Activated naive CD8-positive, alpha-beta T cell treated with anti-CD3 and anti-CD28 coated beads, Interleukin-2, amount 10 ng/mL, durations not matched to agents 7 days and 5 days (primary cell): ENCODE measurements at regions not wholly inside any gene's neighbourhood (a gene's known extent, or its start where the extent isn't known, plus 50 kb on each side); places are given as distances from the start of the nearest gene placed in this dataset.

Experiments
- ATAC-seq: fragments of 150-1000 bp; cut with Tn5 transposase; one replicate; pipeline ENCODE4 v1.10.0; 2021; ENCODE audit warnings: low read depth, moderate library complexity
- POLR2A ChIA-PET: fragments of 350-600 bp; sonication (Branson Sonifier 250); formaldehyde crosslinking; loops from one replicate; lab custom pipeline; 2021; ENCODE audit warnings: antibody characterized with exemption; lab: Charles Lee
- DNase-seq: peaks from one replicate; pipeline ENCODE4 v3.0.0; 2021
- H3K27ac Mint-ChIP-seq: one replicate; pipeline ENCODE4 v1.8.0; 2022; ENCODE audit warnings: mild to moderate bottlenecking, mixed read lengths
- H3K27me3 Mint-ChIP-seq: one replicate; pipeline ENCODE4 v1.8.0; 2022; ENCODE audit warnings: mild to moderate bottlenecking, moderate library complexity, mixed read lengths
- H3K36me3 Mint-ChIP-seq: one replicate; pipeline ENCODE4 v1.8.0; 2021; ENCODE audit warnings: mild to moderate bottlenecking, mixed read lengths
- H3K4me1 Mint-ChIP-seq: one replicate; pipeline ENCODE4 v1.8.0; 2021; ENCODE audit warnings: mixed read lengths
- H3K4me3 Mint-ChIP-seq: one replicate; pipeline ENCODE4 v1.8.0; 2022; ENCODE audit warnings: mild to moderate bottlenecking, moderate library complexity, mixed read lengths
- H3K9me3 Mint-ChIP-seq: one replicate; pipeline ENCODE4 v1.8.0; 2021; ENCODE audit warnings: mixed read lengths

DNA sequence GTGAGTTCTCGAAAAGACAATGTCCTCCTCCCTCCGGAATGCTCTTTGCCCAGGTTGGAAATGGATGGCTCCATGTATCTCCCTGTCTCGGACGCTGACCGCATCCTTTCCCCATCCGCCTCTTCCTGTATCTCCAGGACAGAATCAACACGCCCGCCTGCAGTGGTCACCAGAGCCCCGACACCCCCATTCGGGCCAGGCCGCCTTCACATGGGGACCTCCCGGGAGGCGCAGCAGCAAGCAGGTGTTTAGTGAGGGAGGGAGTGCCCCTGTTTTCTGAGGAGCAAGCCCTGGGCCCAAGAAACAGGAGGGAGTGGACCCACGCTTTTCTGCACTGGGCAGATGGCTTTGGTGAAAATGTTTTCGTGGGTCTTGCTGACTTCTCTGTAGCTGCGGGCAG is 83.5 kb upstream of the TTC34 start:
- ATAC-seq (no peak), DNase-seq (no peak)
- Mint-ChIP-seq H3K4me3 (no peak overlapping the region), H3K4me1 (no peaks in the 10 kb centered on the region), H3K27ac (no peak overlapping the region), H3K36me3 (no peaks in the 10 kb centered on the region), H3K27me3 (peaks cover 5% of the 10 kb centered on the region), H3K9me3 (no peaks in the 10 kb centered on the region)
- POLR2A ChIA-PET: no interaction called here

DNA sequence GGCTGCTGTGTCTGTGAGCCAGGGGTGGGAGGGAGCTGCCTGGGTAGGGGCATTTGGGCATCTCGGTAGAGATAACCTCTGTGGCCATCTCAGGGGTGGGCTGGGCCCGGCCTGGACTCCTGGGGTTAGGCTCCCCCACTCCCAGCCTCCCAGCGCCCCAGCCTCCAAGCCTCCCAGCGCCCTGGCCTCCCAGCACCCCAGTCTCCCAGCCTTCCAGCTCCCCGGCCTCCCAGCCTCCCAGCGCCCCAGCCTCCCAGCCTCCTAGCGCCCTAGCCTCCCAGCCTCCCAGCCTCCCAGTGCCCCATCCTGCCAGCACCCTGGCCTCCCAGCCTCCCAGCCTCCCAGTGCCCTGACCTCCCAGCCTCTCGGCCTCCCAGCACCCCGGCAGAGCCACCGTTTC is 85.1 kb upstream of the TTC34 start:
- Mint-ChIP-seq H3K27me3 (peaks cover 5% of the 10 kb centered on the region), H3K4me1 (no peaks in the 10 kb centered on the region), H3K4me3 (no peak overlapping the region), H3K27ac (no peak overlapping the region), H3K9me3 (no peaks in the 10 kb centered on the region), H3K36me3 (no peaks in the 10 kb centered on the region)
- POLR2A ChIA-PET: no interaction called here
- DNase-seq (no peak), ATAC-seq (no peak)

DNA sequence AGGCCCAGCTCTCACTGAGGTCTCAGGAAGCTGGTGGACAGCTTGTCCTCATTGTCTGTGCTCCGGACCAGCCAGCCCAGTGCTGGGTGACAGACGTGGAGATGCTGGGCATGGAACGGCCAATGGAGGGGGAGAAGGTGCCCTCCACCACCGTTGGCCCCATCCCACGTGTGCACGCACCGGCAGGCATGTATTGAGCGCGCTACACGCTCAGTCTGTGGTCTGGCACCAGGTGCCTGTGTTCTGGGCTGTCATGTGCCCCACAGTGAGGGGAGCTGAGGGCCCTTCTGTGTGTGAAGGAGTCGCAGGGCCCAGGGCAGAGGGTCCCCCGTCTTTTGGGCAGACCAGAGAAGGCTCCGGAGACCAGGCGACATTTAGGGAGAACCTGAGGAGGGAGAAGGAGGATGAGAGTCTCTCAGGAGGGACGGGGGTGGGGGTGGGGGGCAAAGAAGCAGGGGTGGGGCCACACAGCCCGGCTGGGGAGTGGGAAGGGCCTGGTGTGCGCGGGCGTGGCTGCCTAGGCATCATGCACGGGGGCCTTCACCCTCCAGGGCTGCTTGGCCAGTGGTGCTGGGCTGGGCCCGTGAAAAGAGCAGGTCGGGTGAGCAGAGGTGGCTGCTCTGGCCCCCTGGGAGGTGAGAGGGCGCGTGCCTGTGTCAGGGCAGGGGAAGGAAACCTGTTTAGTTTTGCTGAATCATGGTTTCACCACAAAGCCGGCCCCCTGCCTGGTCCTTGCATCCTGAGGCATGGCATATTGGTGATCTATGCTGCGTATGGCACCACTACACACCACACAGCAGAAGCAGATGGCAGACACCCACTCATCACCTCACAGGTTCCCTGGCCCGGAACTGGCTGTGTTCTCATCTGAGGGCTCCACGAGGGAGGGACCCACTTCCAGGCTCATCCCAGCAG is 86.7 kb upstream of the TTC34 start:
- ATAC-seq (no peak), DNase-seq (no peak)
- POLR2A ChIA-PET: no interaction called here
- no peak overlapping the region for H3K4me3 Mint-ChIP-seq
- H3K9me3 Mint-ChIP-seq: no peaks in the 10 kb centered on the region
- no peaks in the 10 kb centered on the region for H3K4me1 Mint-ChIP-seq
- H3K27me3 Mint-ChIP-seq: peaks cover 5% of the 10 kb centered on the region
- H3K27ac Mint-ChIP-seq: no peak overlapping the region
- no peaks in the 10 kb centered on the region for H3K36me3 Mint-ChIP-seq

DNA sequence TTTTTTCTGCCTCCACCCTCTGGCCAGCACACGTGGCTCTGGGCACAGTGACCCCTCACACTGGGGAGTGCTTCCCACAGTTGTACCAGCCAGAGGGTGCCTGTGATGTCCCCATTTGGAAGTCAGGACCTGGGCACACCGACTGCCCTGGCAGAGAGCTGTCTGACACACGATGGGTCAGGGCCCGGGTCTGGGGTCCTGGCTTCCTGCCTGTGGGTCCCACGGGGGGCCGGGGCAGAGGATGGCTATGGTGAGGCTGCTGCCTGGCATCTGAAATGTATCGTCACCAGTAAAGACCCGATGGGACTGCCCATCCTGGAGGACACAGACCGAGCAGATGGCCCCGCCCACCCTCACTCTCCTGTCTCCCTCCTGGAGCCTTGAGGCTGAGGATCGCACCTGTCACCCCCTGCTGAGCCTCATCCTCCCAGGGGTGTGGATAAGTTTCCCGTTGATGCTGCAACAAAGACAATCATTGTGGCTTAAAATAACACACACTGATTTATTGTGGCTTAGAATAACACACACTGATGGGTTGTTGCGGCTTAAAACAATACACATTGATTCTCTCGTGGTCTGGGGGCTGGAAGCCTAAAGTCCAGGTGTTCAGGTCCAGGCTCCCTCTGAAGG is 88.8 kb upstream of the TTC34 start:
- Mint-ChIP-seq H3K27ac (no peak overlapping the region), H3K4me1 (no peaks in the 10 kb centered on the region), H3K9me3 (no peaks in the 10 kb centered on the region), H3K36me3 (no peaks in the 10 kb centered on the region), H3K27me3 (peaks cover 5% of the 10 kb centered on the region), H3K4me3 (no peak overlapping the region)
- ATAC-seq (no peak), DNase-seq (no peak)
- POLR2A ChIA-PET: no interaction called here

DNA sequence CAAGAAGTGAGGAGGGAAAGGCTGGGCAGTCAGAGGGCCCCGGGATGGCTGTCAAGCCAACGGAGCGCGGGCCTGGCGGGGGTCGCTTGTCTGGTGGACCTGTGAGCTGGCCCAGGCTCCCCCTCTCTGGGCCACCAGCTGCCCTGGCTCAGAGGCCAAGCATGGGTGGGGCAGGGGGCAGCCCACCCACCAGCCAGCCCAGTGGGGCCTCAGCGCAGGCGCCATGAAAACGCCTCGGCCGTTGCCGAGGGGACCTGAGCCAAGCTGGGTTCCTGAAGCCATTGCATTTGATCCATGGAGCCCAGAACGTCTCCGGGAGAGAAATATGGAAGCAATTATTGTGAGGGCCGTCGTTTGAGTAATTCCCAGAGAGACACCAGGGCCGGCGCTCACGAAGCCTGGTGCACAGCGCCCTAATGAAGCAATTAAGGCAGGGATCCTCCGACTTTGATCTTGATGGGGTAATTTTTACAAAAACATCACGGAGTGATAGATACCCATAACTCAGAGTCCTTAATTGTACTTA is 90.5 kb upstream of the TTC34 start:
- POLR2A ChIA-PET: no interaction called here
- Mint-ChIP-seq H3K4me3 (no peak overlapping the region), H3K36me3 (no peaks in the 10 kb centered on the region), H3K9me3 (peaks cover 5% of the 10 kb centered on the region), H3K4me1 (no peaks in the 10 kb centered on the region), H3K27me3 (peaks cover 5% of the 10 kb centered on the region), H3K27ac (no peak overlapping the region)
- ATAC-seq (no peak), DNase-seq (no peak)

DNA sequence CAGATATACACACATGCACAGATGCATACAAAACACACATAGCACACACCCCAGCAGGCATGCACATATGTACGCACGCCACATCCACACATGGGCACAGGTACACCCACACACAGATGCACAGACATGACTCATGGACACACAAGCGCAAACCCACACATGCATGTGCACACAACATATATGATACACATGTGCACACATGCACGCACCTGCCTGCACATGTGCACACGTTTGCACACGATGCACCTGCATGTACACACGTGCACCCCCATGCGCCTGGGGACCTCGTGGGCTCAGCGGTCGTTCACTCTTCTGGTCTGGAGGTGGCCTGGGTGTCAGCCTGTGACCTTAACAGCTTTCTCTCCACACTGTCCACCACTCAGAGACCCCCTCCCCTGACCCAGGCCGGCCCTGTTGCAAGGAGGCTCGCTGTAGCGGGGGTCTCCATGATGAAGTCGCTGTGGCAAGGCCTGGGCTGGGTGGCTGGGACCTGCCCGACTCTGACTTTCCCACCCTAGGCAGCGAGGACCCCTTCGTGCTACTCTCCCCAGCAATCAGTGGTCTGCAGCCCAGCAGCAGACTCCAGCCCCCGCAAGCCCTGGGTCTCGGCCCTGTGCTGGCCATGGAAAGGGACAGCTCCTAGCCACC is 92.1 kb upstream of the TTC34 start:
- POLR2A ChIA-PET: no interaction called here
- Mint-ChIP-seq H3K27me3 (peaks cover 2% of the 10 kb centered on the region), H3K4me1 (no peaks in the 10 kb centered on the region), H3K9me3 (peaks cover 5% of the 10 kb centered on the region), H3K4me3 (no peak overlapping the region), H3K27ac (no peak overlapping the region), H3K36me3 (no peaks in the 10 kb centered on the region)
- no peak for DNase-seq
- no peak for ATAC-seq

DNA sequence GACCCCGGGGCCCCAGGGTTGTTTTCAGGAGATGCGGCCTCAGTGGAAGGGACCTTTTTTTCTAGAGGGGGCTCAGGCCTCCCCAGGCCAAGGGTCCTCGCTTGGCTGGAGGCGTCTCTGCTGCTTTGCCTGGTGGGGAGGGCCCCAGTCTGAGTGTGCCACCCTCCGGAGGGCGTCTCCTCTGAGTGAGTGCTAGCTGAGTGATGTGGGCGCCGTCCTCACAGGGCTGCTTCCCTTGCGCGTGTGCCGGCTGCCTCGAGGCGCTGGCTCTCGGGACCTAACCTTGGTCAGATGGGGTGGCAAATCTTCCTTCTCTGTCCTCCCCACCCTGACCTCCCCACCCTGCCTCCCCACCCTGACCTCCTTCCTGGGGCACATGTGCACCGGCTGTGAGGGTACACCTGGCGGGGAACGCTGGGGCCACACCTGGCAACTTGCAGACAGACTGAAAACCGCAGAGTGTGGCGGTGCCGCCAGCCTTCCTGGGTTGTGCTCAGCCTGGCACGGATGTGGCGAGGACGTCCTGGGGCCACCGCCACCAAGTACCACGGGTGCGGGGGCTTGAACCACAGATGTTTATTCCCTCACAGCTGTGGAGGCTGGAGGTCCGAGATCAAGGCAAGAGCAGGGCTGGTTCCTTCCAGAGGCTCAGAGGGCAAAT is 93.0 kb upstream of the TTC34 start:
- no peak for DNase-seq
- ATAC-seq: peak; percentile 38
- Mint-ChIP-seq H3K9me3 (peaks cover 5% of the 10 kb centered on the region), H3K27me3 (no peaks in the 10 kb centered on the region), H3K36me3 (no peaks in the 10 kb centered on the region), H3K4me1 (no peaks in the 10 kb centered on the region), H3K27ac (no peak overlapping the region), H3K4me3 (no peak overlapping the region)
- POLR2A ChIA-PET: no interaction called here

DNA sequence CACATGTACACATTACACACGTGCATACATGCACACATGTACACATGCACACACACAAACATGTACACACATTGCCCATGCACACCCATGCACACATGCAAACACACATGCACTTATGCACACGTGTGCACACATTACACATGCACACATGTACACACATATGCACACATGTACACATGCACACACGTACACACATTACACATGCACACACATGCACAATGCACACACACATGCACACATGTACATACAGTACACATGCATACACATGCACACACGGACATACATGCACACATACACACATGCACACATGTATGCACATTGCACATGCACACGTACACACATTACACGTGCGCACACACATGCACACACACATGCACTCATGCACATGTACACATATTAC is 95.3 kb upstream of the TTC34 start:
- H3K4me3 Mint-ChIP-seq: no peak overlapping the region
- H3K4me1 Mint-ChIP-seq: no peaks in the 10 kb centered on the region
- DNase-seq (no peak), ATAC-seq (no peak)
- H3K9me3 Mint-ChIP-seq: peaks cover 5% of the 10 kb centered on the region
- H3K27ac Mint-ChIP-seq: no peak overlapping the region
- H3K36me3 Mint-ChIP-seq: no peaks in the 10 kb centered on the region
- POLR2A ChIA-PET: no interaction called here
- H3K27me3 Mint-ChIP-seq: no peaks in the 10 kb centered on the region

DNA sequence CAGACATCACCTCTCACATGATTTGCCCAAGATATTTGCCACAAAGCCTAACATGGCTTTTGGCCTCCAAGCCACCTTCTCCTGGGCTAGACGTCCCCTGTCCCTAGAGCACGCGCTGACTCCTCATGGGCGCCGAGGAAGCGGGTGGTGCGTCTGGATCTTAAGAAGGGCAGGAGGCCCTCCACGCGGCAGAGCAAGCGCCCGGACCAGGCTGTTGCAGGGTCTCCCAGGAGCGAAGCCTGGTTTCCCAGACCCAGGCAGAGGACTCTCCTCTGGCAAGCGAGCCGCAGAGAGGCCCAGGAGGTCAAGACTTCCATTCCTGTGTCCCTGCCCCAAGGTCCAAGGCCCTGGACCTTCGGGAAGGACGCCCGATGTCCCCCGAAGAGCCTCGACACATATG is 101.7 kb upstream of the TTC34 start:
- no peak overlapping the region for H3K27ac Mint-ChIP-seq
- no peak overlapping the region for H3K4me3 Mint-ChIP-seq
- H3K27me3 Mint-ChIP-seq: no peaks in the 10 kb centered on the region
- no peaks in the 10 kb centered on the region for H3K4me1 Mint-ChIP-seq
- H3K36me3 Mint-ChIP-seq: no peaks in the 10 kb centered on the region
- H3K9me3 Mint-ChIP-seq: no peaks in the 10 kb centered on the region
- DNase-seq: no peak
- no peak for ATAC-seq
- POLR2A ChIA-PET: no interaction called here

DNA sequence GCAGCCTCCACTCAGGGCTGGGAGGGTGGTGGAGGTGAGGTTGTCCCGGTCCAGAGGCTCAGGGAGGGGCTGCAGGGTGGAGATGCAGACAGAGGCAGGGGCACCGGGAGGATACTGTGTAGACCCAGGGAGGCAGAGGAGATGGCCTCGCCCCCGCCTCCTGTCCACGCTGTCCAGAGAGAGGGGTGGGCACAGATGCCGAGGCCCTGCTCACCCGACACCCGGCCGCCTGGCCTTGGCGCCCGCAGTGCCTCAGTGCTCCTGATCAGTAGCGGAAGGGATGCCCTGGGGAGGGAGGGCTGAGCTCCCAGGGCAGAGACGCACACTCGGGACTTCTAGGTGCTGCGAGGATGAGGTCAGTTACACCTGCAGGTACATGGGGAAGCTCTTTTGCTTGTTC is 102.7 kb upstream of the TTC34 start:
- Mint-ChIP-seq H3K9me3 (no peaks in the 10 kb centered on the region), H3K4me3 (no peak overlapping the region), H3K27me3 (no peaks in the 10 kb centered on the region), H3K4me1 (no peaks in the 10 kb centered on the region), H3K27ac (no peak overlapping the region), H3K36me3 (no peaks in the 10 kb centered on the region)
- DNase-seq: no peak
- ATAC-seq: no peak
- POLR2A ChIA-PET: no interaction called here

DNA sequence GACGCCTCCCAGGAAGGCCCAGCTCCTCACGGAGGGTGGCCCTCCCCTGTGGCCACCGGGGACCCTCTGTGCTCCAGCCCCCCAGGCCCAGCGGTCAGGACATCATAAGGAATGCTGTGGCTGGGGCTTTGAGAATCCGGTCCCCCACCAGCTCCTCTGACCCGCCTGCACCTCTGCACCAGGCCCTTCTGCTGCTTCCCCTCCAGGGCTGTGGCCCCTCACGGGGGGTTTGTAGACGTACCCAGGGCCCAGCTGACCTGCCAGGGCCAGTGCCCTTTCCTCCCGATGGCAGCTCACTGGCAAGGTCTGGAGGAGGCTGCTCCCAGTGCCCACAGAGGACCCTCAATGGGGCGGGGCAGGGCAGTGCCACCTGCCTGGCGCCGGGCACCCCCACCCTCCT is 103.9 kb upstream of the TTC34 start:
- no peak overlapping the region for H3K27ac Mint-ChIP-seq
- no peak overlapping the region for H3K4me3 Mint-ChIP-seq
- ATAC-seq (no peak), DNase-seq (no peak)
- POLR2A ChIA-PET: interaction anchor here (0.6 kb wide), 1 partner anchor 42 kb away, joined by 3 read pairs; no protein-coding TSS in a partner anchor
- no peaks in the 10 kb centered on the region for H3K36me3 Mint-ChIP-seq
- no peaks in the 10 kb centered on the region for H3K4me1 Mint-ChIP-seq
- H3K9me3 Mint-ChIP-seq: no peaks in the 10 kb centered on the region
- H3K27me3 Mint-ChIP-seq: no peaks in the 10 kb centered on the region

DNA sequence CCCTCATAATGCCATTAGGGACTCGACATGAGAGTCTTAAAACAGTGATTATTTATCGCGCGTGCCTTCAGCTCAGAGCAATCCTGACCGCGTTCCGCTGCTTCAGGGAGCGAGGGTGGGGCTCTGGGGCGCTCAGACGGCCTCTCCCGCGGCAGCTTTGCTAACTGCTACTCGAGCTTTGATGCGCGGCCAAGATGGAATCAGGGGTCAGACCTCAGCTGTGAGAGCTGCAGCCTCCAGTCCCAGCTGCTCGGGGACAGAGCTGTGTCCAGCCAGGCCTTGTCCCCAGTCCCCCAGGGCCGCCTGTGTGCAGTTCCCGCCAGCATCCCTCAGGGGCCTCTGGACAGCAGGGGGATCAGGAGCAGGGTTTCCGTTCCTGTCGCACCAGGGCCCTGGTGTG is 104.6 kb upstream of the TTC34 start:
- no peaks in the 10 kb centered on the region for H3K9me3 Mint-ChIP-seq
- no peak overlapping the region for H3K27ac Mint-ChIP-seq
- no peaks in the 10 kb centered on the region for H3K4me1 Mint-ChIP-seq
- no peak for DNase-seq
- no peak for ATAC-seq
- POLR2A ChIA-PET: no interaction called here
- no peaks in the 10 kb centered on the region for H3K36me3 Mint-ChIP-seq
- H3K4me3 Mint-ChIP-seq: no peak overlapping the region
- H3K27me3 Mint-ChIP-seq: no peaks in the 10 kb centered on the region

DNA sequence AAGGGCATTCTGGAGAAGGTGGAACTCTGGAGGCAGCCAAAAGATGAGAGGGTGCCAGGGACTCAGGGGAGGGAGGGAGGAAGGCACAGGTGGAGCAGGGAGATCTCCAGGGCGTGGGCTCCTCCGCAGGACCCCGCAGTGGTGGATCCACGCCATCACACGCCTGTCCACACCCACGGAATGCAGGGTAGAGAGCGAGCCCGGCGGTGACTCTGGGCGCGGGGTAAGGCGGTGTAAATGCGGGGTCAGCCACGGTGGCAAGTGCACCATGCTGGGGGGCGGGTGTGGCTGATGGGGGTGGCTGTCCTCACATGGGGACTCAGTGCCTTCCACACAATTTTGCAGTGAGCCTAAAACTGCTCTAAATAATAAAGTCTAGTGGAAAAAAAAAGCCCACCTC is 105.1 kb upstream of the TTC34 start:
- Mint-ChIP-seq H3K27ac (no peak overlapping the region), H3K4me1 (no peaks in the 10 kb centered on the region), H3K9me3 (no peaks in the 10 kb centered on the region), H3K36me3 (no peaks in the 10 kb centered on the region), H3K27me3 (no peaks in the 10 kb centered on the region), H3K4me3 (no peak overlapping the region)
- POLR2A ChIA-PET: no interaction called here
- DNase-seq (no peak), ATAC-seq (no peak)
